ENCODE measurements at regions not wholly inside any gene's neighbourhood (a gene's known extent, or its start where the extent isn't known, plus 50 kb on each side); places are given as distances from the start of the nearest gene placed in this dataset.

- TF ChIP-seq CTCF (IDR thresholded peaks at IDR 0.05) = no peak
- Histone ChIP-seq H3K36me3 (no peaks in the 10 kb centered on the region), H3K27ac (no peak overlapping the region), H3K9me3 (no peaks in the 10 kb centered on the region), H3K4me3 (no peak overlapping the region), H3K27me3 (ENCODE audit: low read depth) (no peaks in the 10 kb centered on the region), H3K4me1 (no peaks in the 10 kb centered on the region)
- DNase-seq = no peak
- intact Hi-C loops (cut with DNase I) = no loop called here
- ATAC-seq = no peak
These were observed 95.3 kb upstream of the ASB18 start for GRCh38 chr2:236359426-236360045.

DNA sequence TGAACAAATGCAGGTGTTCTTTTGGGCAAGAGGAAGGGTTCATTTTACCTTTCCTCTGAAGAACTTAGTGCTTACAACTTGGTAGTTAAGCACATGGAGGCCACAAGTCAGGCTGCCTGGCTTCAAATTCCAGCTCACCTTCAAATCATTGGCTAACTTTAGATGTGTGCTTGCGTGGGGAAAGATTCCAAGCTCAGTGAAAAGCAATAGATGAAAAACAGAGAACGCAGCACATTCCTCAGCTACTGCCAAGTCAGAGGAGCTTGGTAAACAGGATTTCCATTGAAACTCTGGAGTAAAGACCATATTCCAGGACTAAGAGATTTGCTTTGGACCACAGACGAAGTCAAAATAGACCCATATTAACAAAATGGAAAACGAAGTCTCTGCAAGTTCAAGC lies 96.3 kb upstream of the ASB18 start:
- intact Hi-C loops (cut with DNase I) = no loop called here
- ATAC-seq (no peak), DNase-seq (no peak)
- Histone ChIP-seq H3K9me3 (no peaks in the 10 kb centered on the region), H3K27me3 (ENCODE audit: low read depth) (no peaks in the 10 kb centered on the region), H3K4me3 (no peak overlapping the region), H3K27ac (no peak overlapping the region), H3K36me3 (no peaks in the 10 kb centered on the region), H3K4me1 (no peaks in the 10 kb centered on the region)
- TF ChIP-seq CTCF (IDR thresholded peaks at IDR 0.05) = no peak

DNA sequence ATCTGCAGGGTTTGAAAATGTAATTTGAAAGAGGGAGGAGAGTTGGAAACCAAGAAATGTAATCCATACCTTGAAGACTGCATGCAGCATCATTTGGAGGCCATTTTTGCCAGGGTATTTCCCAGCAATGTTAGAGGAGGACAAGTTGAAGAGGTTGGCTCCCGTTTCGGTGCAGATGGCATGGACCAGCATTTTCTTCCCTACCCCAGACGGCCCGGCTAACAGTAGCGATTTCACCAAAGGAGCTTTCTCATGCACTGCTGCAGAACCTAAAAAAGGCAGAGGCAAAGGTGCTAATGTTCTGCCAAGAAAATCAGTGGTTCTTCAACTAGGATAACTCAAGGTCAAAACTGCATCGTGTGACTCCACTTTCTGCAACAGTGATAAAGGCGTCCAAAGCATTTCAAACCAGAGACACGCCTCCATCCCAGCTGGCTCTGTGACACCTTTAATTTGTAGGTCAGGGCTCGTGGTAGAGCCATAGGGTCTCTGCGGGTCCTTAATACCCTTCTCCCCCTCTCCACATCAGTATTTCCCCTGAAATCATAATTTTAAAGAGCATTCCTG lies 99.6 kb upstream of the ASB18 start:
- no peak for TF ChIP-seq CTCF (IDR thresholded peaks at IDR 0.05)
- ATAC-seq = no peak
- no peaks in the 10 kb centered on the region for H3K4me1 ChIP-seq
- intact Hi-C loops (cut with DNase I) = no loop called here
- DNase-seq = no peak
- no peaks in the 10 kb centered on the region for H3K36me3 ChIP-seq
- no peak overlapping the region for H3K27ac ChIP-seq
- H3K4me3 ChIP-seq = no peak overlapping the region
- H3K27me3 ChIP-seq (ENCODE audit: low read depth) = peaks cover 4% of the 10 kb centered on the region
- no peaks in the 10 kb centered on the region for H3K9me3 ChIP-seq

DNA sequence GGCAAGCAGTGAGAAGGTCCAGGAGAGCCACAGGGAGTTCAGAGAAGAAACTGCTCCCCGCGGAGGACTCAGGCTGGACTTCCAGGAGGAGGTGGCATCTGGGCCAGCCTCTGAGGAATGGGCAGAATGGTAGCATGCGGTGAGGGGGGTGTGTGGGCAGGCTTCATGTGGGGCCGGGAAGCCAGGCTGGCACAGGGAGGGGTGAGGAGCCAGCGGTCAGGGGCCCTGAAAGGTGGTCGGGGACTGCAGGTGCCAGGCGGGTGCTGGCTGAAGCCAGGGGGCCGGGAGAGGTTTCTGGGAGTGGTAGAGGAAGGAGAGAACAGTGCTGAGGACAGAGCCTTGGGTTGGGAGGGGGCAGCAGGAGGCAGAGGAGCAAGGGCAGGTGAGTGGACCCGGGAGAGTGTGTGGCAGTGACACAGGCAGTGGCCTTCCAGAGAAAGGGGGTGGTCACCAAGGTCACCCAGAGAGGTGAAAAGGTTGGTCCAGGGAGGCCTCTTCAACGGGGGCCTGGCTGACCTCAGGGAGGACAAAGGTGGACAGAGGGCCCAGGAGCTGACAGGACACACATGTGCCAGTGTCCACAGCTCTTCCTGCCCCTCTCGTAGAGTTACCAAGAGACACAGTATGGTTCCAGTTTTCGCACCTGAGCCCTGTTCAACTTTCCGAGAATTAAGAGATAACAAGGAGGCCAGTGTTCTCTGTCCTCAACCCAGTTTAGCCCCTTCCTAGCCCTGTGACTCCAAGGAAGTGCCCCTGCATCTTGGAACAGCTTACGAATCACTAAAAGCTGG lies 101.2 kb upstream of the ASB18 start:
- intact Hi-C loops (cut with DNase I) = no loop called here
- H3K9me3 ChIP-seq = no peaks in the 10 kb centered on the region
- H3K4me1 ChIP-seq = peaks cover 13% of the 10 kb centered on the region
- H3K27ac ChIP-seq = no peak overlapping the region
- DNase-seq = no peak
- no peak for TF ChIP-seq CTCF (IDR thresholded peaks at IDR 0.05)
- no peak overlapping the region for H3K4me3 ChIP-seq
- ATAC-seq = no peak
- peaks cover 12% of the 10 kb centered on the region for H3K27me3 ChIP-seq (ENCODE audit: low read depth)
- no peaks in the 10 kb centered on the region for H3K36me3 ChIP-seq

- no peaks in the 10 kb centered on the region for H3K9me3 ChIP-seq
- H3K27me3 ChIP-seq (ENCODE audit: low read depth) = peaks cover 12% of the 10 kb centered on the region
- no peak for DNase-seq
- ATAC-seq = no peak
- intact Hi-C loops (cut with DNase I) = no loop called here
- no peak overlapping the region for H3K4me3 ChIP-seq
- peaks cover 13% of the 10 kb centered on the region for H3K4me1 ChIP-seq
- no peak for TF ChIP-seq CTCF (IDR thresholded peaks at IDR 0.05)
- H3K36me3 ChIP-seq = no peaks in the 10 kb centered on the region
- no peak overlapping the region for H3K27ac ChIP-seq
These were observed 101.8 kb upstream of the ASB18 start for GRCh38 chr2:236366049-236366387.

Data from lower lobe of right lung (tissue), 2 donors.